ENCODE measurements at regions not wholly inside any gene's neighbourhood (a gene's known extent, or its start where the extent isn't known, plus 50 kb on each side); places are given as distances from the start of the nearest gene placed in this dataset.

- no peak for TF ChIP-seq POLR2A (IDR thresholded peaks at IDR 0.05)
- TF ChIP-seq, protein P1, sequence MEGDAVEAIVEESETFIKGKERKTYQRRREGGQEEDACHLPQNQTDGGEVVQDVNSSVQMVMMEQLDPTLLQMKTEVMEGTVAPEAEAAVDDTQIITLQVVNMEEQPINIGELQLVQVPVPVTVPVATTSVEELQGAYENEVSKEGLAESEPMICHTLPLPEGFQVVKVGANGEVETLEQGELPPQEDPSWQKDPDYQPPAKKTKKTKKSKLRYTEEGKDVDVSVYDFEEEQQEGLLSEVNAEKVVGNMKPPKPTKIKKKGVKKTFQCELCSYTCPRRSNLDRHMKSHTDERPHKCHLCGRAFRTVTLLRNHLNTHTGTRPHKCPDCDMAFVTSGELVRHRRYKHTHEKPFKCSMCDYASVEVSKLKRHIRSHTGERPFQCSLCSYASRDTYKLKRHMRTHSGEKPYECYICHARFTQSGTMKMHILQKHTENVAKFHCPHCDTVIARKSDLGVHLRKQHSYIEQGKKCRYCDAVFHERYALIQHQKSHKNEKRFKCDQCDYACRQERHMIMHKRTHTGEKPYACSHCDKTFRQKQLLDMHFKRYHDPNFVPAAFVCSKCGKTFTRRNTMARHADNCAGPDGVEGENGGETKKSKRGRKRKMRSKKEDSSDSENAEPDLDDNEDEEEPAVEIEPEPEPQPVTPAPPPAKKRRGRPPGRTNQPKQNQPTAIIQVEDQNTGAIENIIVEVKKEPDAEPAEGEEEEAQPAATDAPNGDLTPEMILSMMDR (IDR thresholded peaks at IDR 0.05), result no peak
These were observed 128.2 kb downstream of the SOX2 start for GRCh38 chr3:181839916-181840297.

Measured in testis (tissue), 2 donors.